Thoracic aorta (tissue), 2 donors: ENCODE measurements at regions not wholly inside any gene's neighbourhood (a gene's known extent, or its start where the extent isn't known, plus 50 kb on each side); places are given as distances from the start of the nearest gene placed in this dataset.

Source experiments
- ATAC-seq: fragments of 150-250 bp; one replicate; pipeline ENCODE4 v1.8.0; 2017; ENCODE audit warnings: low read depth; ENCODE audit not compliant: insufficient number of reproducible peaks, low FRiP score
- DNase-seq: peaks from one replicate; pipeline ENCODE4 v3.0.0-alpha.2; 2020; ENCODE audit warnings: low spot score
- H3K27ac ChIP-seq, 2 donors: fragments of 200-600 bp; sonication (generic); 1 replicate in 1 of 2; 2 replicates in 1 of 2; pipeline ENCODE4 v1.5.1; 2016; ENCODE audit warnings: mild to moderate bottlenecking in 2 of 2, moderate library complexity in 2 of 2
- H3K27me3 ChIP-seq: fragments of 200-600 bp; sonication (generic); replicated peaks from 2 replicates; pipeline ENCODE4 v1.6.0; 2016; ENCODE audit warnings: mild to moderate bottlenecking; ENCODE audit not compliant: insufficient read depth
- H3K36me3 ChIP-seq: fragments of 200-600 bp; sonication (generic); one replicate; pipeline ENCODE4 v1.5.1; 2016
- H3K4me1 ChIP-seq, 2 donors: fragments of 200-600 bp; sonication (generic); 1 replicate in 1 of 2; 2 replicates in 1 of 2; pipeline versions ENCODE4 v1.5.1 to v1.6.0; 2016; ENCODE audit warnings: low read depth in 2 of 2, mild to moderate bottlenecking in 1 of 2; ENCODE audit not compliant: control insufficient read depth in 1 of 2
- H3K4me3 ChIP-seq: fragments of 200-600 bp; sonication (generic); 2 replicates; pipeline ENCODE4 v1.5.1; 2016; ENCODE audit warnings: mild to moderate bottlenecking
- H3K9me3 ChIP-seq: fragments of 200-600 bp; sonication (generic); 2 replicates; pipeline ENCODE4 v1.5.1; 2016
- TF ChIP-seq, protein P1 (sequence below): fragments of 200-600 bp; sonication (generic); IDR thresholded peaks from one replicate; pipeline ENCODE4 v1.5.1; 2019; ENCODE audit warnings: antibody characterized with exemption

DNA sequence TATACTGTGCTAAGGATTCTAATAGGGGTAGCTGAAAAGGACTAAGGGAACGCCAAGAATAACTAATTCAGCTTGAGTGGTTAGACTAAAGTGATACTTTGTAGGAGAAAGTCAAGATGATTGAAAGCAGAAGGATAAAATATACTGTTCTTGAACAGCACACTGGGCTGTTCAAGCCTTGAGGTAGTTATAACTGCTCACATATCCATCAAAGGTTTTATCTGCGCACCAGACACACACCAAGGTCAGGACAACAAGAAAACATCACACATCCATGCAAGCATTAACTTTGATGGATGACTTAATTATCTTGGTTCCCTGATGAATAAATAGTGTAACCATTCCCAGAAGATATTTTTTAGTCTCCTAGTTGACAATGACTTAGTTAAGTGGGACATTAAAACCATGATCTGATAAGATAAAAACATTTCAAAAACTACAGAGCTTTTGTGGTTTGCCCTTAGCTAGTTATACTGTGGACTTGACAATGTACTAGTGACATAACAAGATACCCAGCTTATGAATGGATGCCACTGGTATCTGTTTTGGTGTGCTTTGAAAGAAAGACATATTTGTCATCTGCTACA is 728.9 kb downstream of the JRKL start:
- H3K4me1 ChIP-seq, result no peaks in the 10 kb centered on the region
- ATAC-seq (no peak), DNase-seq (no peak)
- H3K36me3 ChIP-seq, result no peaks in the 10 kb centered on the region
- H3K27ac ChIP-seq, result no peak overlapping the region
- H3K9me3 ChIP-seq, result no peaks in the 10 kb centered on the region
- no peak overlapping the region for H3K4me3 ChIP-seq
- TF ChIP-seq, protein P1, sequence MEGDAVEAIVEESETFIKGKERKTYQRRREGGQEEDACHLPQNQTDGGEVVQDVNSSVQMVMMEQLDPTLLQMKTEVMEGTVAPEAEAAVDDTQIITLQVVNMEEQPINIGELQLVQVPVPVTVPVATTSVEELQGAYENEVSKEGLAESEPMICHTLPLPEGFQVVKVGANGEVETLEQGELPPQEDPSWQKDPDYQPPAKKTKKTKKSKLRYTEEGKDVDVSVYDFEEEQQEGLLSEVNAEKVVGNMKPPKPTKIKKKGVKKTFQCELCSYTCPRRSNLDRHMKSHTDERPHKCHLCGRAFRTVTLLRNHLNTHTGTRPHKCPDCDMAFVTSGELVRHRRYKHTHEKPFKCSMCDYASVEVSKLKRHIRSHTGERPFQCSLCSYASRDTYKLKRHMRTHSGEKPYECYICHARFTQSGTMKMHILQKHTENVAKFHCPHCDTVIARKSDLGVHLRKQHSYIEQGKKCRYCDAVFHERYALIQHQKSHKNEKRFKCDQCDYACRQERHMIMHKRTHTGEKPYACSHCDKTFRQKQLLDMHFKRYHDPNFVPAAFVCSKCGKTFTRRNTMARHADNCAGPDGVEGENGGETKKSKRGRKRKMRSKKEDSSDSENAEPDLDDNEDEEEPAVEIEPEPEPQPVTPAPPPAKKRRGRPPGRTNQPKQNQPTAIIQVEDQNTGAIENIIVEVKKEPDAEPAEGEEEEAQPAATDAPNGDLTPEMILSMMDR, result no peak
- H3K27me3 ChIP-seq, result no peaks in the 10 kb centered on the region

DNA sequence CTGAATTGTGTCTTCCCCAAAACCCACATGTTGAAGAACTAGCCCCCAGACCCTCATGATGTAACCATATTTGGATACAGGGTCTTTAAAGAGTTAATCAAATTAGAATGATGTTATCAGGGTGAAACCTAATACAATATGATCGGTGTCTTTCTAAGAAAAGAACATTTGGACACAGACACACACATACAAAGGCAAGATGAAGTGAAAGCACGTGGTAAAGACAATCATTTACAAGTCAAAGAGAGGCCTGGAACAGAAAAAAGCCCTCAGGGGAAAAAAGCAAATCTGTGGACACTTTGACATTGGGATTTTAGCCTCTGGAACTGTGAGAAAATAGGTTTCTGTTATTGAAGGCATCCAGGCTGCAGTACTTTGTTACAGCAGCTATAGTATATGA is 733.4 kb downstream of the JRKL start:
- Histone ChIP-seq H3K27ac (no peak overlapping the region), H3K4me3 (no peak overlapping the region), H3K27me3 (no peaks in the 10 kb centered on the region), H3K9me3 (no peaks in the 10 kb centered on the region), H3K4me1 (no peaks in the 10 kb centered on the region), H3K36me3 (no peaks in the 10 kb centered on the region)
- TF ChIP-seq, protein P1, result no peak
- no peak for DNase-seq
- ATAC-seq, result no peak

GRCh38 chr11:97136067-97136466 is 746.3 kb downstream of the JRKL start:
- Histone ChIP-seq H3K4me3 (no peak overlapping the region), H3K27ac (no peak overlapping the region), H3K4me1 (no peaks in the 10 kb centered on the region), H3K36me3 (no peaks in the 10 kb centered on the region), H3K9me3 (no peaks in the 10 kb centered on the region), H3K27me3 (no peaks in the 10 kb centered on the region)
- no peak for ATAC-seq
- TF ChIP-seq, protein P1, result no peak
- DNase-seq, result no peak

- ATAC-seq, result no peak
Observed at GRCh38 chr11:97140885-97141494, 751.2 kb downstream of the JRKL start.

GRCh38 chr11:97143463-97143862 is 753.6 kb downstream of the JRKL start:
- DNase-seq (no peak), ATAC-seq (no peak)
- TF ChIP-seq, protein P1, result no peak
- Histone ChIP-seq H3K27me3 (no peaks in the 10 kb centered on the region), H3K4me1 (no peaks in the 10 kb centered on the region), H3K27ac (no peak overlapping the region), H3K4me3 (no peak overlapping the region), H3K9me3 (no peaks in the 10 kb centered on the region), H3K36me3 (no peaks in the 10 kb centered on the region)

More at GRCh38 chr11:97140885-97141494, 751.2 kb downstream of the JRKL start:
- Histone ChIP-seq H3K27ac (no peak overlapping the region), H3K9me3 (no peaks in the 10 kb centered on the region), H3K4me3 (no peak overlapping the region), H3K4me1 (no peaks in the 10 kb centered on the region), H3K36me3 (no peaks in the 10 kb centered on the region), H3K27me3 (no peaks in the 10 kb centered on the region)
- TF ChIP-seq, protein P1, result no peak
- DNase-seq, result no peak
